MM.1S (cell line): ENCODE measurements at regions not wholly inside any gene's neighbourhood (a gene's known extent, or its start where the extent isn't known, plus 50 kb on each side); places are given as distances from the start of the nearest gene placed in this dataset.

Source experiments
- DNase-seq: peaks from one replicate; pipeline ENCODE4 v3.0.0-alpha.2; 2015
- H2AFZ ChIP-seq: fragments of 300-600 bp; sonication (generic); 2 replicates; pipeline ENCODE4 v1.6.0; 2016; ENCODE audit warnings: antibody characterized with exemption, low read length
- H3F3A ChIP-seq: fragments of 300-600 bp; sonication (generic); 2 replicates; pipeline ENCODE4 v1.6.1; 2016; ENCODE audit warnings: mild to moderate bottlenecking, antibody characterized with exemption, low read length, moderate library complexity, mixed read lengths; ENCODE audit not compliant: insufficient read depth
- H3K27ac ChIP-seq: fragments of 300-600 bp; sonication (generic); 2 replicates; pipeline ENCODE4 v1.5.1; 2016; ENCODE audit warnings: mild to moderate bottlenecking, low read length
- H3K27me3 ChIP-seq: fragments of 300-600 bp; sonication (generic); replicated peaks from 2 replicates; pipeline ENCODE4 v1.6.0; 2016; ENCODE audit warnings: low read length; ENCODE audit not compliant: insufficient read depth
- H3K36me3 ChIP-seq: fragments of 300-600 bp; sonication (generic); replicated peaks from 2 replicates; pipeline ENCODE4 v1.6.1; 2016; ENCODE audit warnings: mild to moderate bottlenecking, low read length, mixed read lengths; ENCODE audit not compliant: insufficient read depth
- H3K4me1 ChIP-seq: fragments of 300-600 bp; sonication (generic); 2 replicates; pipeline ENCODE4 v1.6.1; 2016; ENCODE audit warnings: low read length, mixed read lengths
- H3K4me2 ChIP-seq: fragments of 300-600 bp; sonication (generic); 2 replicates; pipeline ENCODE4 v1.6.0; 2016; ENCODE audit warnings: low read depth, low read length
- H3K4me3 ChIP-seq: fragments of 300-600 bp; sonication (generic); 2 replicates; pipeline ENCODE4 v1.5.1; 2016; ENCODE audit warnings: low read length, mixed read lengths
- H3K79me2 ChIP-seq: fragments of 300-600 bp; sonication (generic); 2 replicates; pipeline ENCODE4 v1.6.1; 2016; ENCODE audit warnings: mixed run types, low read length, mixed read lengths
- H3K9ac ChIP-seq: fragments of 300-600 bp; sonication (generic); 2 replicates; pipeline ENCODE4 v1.6.1; 2016; ENCODE audit warnings: low read length, mixed read lengths
- H3K9me2 ChIP-seq: fragments of 300-600 bp; sonication (generic); replicated peaks from 2 replicates; pipeline ENCODE4 v1.6.1; 2016; ENCODE audit warnings: mild to moderate bottlenecking, low read length, mixed read lengths; ENCODE audit not compliant: insufficient read depth
- H3K9me3 ChIP-seq: fragments of 300-600 bp; sonication (generic); replicated peaks from 2 replicates; pipeline ENCODE4 v1.6.1; 2016; ENCODE audit warnings: mild to moderate bottlenecking, low read length, mixed read lengths; ENCODE audit not compliant: insufficient read depth
- H4K20me1 ChIP-seq: fragments of 300-600 bp; sonication (generic); 2 replicates; pipeline ENCODE4 v1.6.1; 2016; ENCODE audit warnings: mild to moderate bottlenecking, low read length, moderate library complexity, mixed read lengths; ENCODE audit not compliant: insufficient read depth
- EZH2 ChIP-seq: fragments of 300-600 bp; sonication (generic); optimal IDR thresholded peaks from 2 replicates; pipeline ENCODE3; 2017; ENCODE audit warnings: low read depth, mild to moderate bottlenecking, antibody characterized with exemption, low read length, mixed read lengths
- EZH2phosphoT487 ChIP-seq: fragments of 300-600 bp; sonication (generic); IDR thresholded peaks from 2 replicates; pipeline ENCODE4 v1.6.1; 2018; ENCODE audit warnings: antibody characterized with exemption, low read length
- TF ChIP-seq, protein P1 (sequence below): fragments of 300-600 bp; sonication (generic); IDR thresholded peaks from 2 replicates; pipeline ENCODE4 v1.5.1; 2016; ENCODE audit warnings: antibody characterized with exemption, low read length, mixed read lengths

DNA sequence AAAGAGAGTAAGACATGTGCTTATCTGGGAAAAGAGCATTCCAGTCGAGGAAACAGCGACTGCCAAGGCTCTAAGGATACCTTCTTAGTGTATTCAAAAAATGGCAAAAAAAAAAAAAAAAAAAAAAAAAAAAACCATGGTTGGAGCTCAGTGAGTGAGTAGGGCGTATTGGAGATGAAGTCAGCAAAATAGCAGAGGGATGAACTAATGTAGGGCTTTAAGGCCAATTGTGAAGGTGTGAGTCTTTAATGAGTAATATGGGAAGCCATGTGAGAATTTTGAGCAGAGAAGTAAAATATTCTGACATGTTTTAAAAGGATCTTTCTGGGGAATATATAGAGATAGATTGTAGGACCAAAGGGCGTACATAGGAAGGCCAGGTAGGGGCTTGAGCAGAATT, 498.6 kb upstream of the ISX start:
- Histone ChIP-seq H3K36me3 (no peaks in the 10 kb centered on the region), H3K9me3 (no peaks in the 10 kb centered on the region), H2AFZ (no peak overlapping the region), H3K4me1 (no peaks in the 10 kb centered on the region), H3K27ac (no peak overlapping the region), H3K9me2 (no peaks in the 10 kb centered on the region), H3K9ac (no peak overlapping the region), H3K27me3 (no peaks in the 10 kb centered on the region), H3K4me2 (no peak overlapping the region), H4K20me1 (no peaks in the 10 kb centered on the region), H3K4me3 (no peak overlapping the region), H3F3A (no peaks in the 10 kb centered on the region), H3K79me2 (no peaks in the 10 kb centered on the region)
- no peak for DNase-seq
- TF ChIP-seq, protein P1, sequence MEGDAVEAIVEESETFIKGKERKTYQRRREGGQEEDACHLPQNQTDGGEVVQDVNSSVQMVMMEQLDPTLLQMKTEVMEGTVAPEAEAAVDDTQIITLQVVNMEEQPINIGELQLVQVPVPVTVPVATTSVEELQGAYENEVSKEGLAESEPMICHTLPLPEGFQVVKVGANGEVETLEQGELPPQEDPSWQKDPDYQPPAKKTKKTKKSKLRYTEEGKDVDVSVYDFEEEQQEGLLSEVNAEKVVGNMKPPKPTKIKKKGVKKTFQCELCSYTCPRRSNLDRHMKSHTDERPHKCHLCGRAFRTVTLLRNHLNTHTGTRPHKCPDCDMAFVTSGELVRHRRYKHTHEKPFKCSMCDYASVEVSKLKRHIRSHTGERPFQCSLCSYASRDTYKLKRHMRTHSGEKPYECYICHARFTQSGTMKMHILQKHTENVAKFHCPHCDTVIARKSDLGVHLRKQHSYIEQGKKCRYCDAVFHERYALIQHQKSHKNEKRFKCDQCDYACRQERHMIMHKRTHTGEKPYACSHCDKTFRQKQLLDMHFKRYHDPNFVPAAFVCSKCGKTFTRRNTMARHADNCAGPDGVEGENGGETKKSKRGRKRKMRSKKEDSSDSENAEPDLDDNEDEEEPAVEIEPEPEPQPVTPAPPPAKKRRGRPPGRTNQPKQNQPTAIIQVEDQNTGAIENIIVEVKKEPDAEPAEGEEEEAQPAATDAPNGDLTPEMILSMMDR = no peak
- TF ChIP-seq EZH2phosphoT487 (no peak), EZH2 (no peak)

DNA sequence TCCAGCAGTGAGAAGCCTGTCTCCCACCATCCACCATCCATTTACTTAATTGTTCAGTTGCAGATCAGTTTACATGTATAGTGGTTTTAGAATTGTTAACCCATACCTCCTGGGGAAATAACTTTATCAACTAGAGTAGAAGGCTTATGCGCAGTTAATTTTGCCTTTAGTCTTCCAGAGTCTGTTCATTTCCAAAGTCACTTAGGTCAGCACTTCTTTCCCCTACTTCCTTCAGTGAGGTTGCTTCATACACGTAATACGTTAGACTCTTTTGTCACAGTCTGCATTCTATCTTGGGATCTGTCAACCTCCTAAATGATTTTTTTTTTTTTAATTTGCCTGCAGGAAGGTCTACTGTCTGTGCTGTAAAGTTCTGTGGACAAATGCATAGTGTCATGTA, 495.6 kb upstream of the ISX start:
- H3K36me3 ChIP-seq = no peaks in the 10 kb centered on the region
- no peak overlapping the region for H3K27ac ChIP-seq
- no peaks in the 10 kb centered on the region for H4K20me1 ChIP-seq
- H2AFZ ChIP-seq = no peak overlapping the region
- H3K9me3 ChIP-seq = no peaks in the 10 kb centered on the region
- H3F3A ChIP-seq = no peaks in the 10 kb centered on the region
- no peaks in the 10 kb centered on the region for H3K27me3 ChIP-seq
- no peaks in the 10 kb centered on the region for H3K4me1 ChIP-seq
- H3K9me2 ChIP-seq = no peaks in the 10 kb centered on the region
- no peak overlapping the region for H3K4me3 ChIP-seq
- no peak overlapping the region for H3K4me2 ChIP-seq
- TF ChIP-seq EZH2phosphoT487 (no peak), EZH2 (no peak)
- TF ChIP-seq, protein P1 = no peak
- no peak overlapping the region for H3K9ac ChIP-seq
- H3K79me2 ChIP-seq = no peaks in the 10 kb centered on the region
- DNase-seq = no peak

DNA sequence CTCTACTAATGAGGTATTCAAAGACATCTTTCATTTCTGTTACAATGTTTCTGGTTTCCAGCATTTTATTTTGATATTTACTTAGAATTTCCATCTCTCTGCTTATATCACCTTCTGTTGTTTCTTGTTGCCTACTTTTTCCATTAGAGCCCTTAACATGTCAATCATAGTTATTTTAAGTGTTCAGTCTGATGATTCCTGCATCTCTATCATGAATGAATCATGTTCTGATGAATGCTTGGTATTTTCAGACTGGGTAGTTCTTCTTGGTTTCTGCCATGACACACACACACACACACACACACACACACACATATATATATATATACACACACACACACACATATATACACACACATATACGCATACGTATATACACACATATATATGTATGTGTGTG, 486.4 kb upstream of the ISX start:
- no peaks in the 10 kb centered on the region for H3K9me3 ChIP-seq
- H3K27ac ChIP-seq = no peak overlapping the region
- no peaks in the 10 kb centered on the region for H3K27me3 ChIP-seq
- H3K4me1 ChIP-seq = no peaks in the 10 kb centered on the region
- H3F3A ChIP-seq = no peaks in the 10 kb centered on the region
- no peak for DNase-seq
- no peaks in the 10 kb centered on the region for H3K9me2 ChIP-seq
- no peaks in the 10 kb centered on the region for H4K20me1 ChIP-seq
- no peak overlapping the region for H2AFZ ChIP-seq
- H3K79me2 ChIP-seq = no peaks in the 10 kb centered on the region
- TF ChIP-seq, protein P1 = no peak
- TF ChIP-seq EZH2 (no peak), EZH2phosphoT487 (no peak)
- H3K4me3 ChIP-seq = no peak overlapping the region
- H3K4me2 ChIP-seq = no peak overlapping the region
- no peaks in the 10 kb centered on the region for H3K36me3 ChIP-seq
- H3K9ac ChIP-seq = no peak overlapping the region
